Fibroblast of mammary gland (primary cell): ENCODE measurements at regions not wholly inside any gene's neighbourhood (a gene's known extent, or its start where the extent isn't known, plus 50 kb on each side); places are given as distances from the start of the nearest gene placed in this dataset.

Experiments
- DNase-seq: peaks from one replicate; pipeline ENCODE4 v3.0.0-alpha.2; 2010; ENCODE audit warnings: low read depth
- H3K4me3 ChIP-seq: 2 replicates; pipeline ENCODE4 v1.5.1; 2011; ENCODE audit warnings: low read depth, mild to moderate bottlenecking, low read length, moderate library complexity; ENCODE audit not compliant: control insufficient read depth
- TF ChIP-seq, protein P1 (sequence below): conservative IDR thresholded peaks from 2 replicates; pipeline ENCODE4 v1.5.1; 2011; ENCODE audit warnings: low read depth, low read length, inconsistent platforms; ENCODE audit not compliant: control insufficient read depth, insufficient read depth

DNA sequence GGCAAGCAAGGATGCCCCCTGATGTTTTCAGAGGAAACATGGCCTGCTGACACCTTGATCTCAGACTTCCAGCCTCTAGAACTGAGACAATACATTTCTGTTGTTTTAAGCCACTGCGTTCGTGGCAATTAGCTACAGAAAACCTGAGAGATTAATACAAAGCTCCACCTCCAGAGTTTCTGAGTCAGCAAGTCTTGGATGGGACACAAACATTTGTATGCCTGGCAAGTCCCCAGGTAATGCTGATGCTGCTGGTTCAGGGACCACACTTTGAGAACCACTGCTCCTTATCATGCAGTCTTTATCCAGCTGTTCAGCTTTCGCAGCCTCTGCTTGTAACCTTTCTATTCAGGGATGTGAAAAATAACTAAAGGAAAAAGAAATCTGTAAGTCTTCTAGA is 565.7 kb upstream of the PLXNA2 start:
- H3K4me3 ChIP-seq = no peak overlapping the region
- DNase-seq = no peak
- TF ChIP-seq, protein P1, sequence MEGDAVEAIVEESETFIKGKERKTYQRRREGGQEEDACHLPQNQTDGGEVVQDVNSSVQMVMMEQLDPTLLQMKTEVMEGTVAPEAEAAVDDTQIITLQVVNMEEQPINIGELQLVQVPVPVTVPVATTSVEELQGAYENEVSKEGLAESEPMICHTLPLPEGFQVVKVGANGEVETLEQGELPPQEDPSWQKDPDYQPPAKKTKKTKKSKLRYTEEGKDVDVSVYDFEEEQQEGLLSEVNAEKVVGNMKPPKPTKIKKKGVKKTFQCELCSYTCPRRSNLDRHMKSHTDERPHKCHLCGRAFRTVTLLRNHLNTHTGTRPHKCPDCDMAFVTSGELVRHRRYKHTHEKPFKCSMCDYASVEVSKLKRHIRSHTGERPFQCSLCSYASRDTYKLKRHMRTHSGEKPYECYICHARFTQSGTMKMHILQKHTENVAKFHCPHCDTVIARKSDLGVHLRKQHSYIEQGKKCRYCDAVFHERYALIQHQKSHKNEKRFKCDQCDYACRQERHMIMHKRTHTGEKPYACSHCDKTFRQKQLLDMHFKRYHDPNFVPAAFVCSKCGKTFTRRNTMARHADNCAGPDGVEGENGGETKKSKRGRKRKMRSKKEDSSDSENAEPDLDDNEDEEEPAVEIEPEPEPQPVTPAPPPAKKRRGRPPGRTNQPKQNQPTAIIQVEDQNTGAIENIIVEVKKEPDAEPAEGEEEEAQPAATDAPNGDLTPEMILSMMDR = no peak

DNA sequence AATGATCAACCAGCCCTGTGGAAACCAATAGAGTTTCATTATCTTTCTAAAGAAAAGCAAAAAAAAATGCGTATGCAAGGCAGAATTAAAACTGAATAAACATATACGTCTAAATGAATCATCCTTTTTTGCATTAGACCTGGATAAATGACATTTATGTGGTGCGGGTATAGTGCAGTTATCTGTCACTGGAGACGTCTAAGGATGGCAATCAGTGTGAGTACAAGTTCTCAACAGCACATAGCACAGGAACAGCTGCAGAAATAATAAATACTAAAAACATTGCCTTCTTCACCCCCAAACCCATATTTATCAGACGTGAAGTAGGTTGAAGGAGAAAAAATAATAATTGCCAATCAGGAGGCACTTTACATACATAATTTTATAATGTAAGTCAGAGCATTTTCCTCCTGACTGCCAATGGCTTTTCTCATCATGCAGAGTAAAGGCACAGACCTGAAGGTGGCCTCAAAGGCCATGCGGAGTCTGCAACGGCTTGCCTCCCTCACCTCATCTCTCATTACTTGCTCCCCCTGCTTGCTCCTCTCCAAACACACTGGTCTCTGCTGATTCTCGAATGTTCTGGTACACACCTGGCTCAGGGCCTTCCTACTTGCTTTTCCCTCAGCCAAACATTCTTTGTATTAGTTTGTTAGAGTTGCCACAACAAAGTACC is 574.7 kb upstream of the PLXNA2 start:
- H3K4me3 ChIP-seq = no peak overlapping the region
- no peak for DNase-seq
- TF ChIP-seq, protein P1 = no peak

DNA sequence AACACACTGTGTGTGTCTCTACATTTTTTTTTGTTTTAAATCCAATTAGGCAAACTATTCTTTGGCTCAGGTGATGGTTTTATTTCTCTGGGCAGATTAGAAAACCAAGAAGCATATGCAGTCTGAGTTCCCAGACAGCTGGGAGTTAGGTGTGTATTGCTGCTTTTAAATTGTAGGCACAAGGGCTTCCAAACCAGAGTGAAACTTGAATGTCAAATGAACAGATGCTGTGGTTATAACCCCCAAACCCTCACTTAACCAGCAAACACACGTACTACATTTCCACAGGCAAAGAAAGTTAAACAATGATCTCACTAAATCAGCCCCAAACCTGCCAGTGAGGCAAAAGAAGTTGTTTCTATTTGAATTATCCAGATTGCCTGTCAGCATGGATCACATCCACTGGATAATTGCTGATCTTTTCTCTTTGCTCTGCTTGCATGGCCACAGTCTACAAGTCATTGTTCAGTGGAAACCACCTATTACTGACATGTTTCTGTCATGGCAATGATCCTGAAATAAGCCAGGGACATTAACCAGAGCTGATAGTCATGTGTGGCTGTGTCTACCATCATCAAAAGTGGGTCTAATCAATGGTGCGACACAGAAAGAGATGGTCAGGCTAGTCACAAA is 576.5 kb upstream of the PLXNA2 start:
- TF ChIP-seq, protein P1 = no peak
- H3K4me3 ChIP-seq = no peak overlapping the region
- DNase-seq = no peak

DNA sequence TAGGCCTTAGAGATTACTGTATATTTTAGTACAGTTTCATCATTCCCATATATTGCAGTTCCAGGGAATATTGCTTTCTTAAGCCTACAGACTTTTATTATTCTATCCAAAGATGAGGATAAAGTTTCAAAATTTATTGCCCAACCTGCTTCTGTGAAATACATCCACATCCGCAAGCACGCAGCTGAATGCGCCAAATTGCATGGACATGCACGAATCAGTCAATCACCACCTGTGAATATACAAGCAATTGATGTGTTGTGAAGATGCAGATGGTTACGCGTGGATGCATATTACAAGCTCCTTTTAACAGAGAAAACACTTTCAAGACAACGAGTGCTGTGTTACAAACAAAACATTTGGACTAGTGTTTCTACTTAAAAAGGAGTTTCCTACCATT is 577.8 kb upstream of the PLXNA2 start:
- no peak for DNase-seq
- H3K4me3 ChIP-seq = no peak overlapping the region
- TF ChIP-seq, protein P1 = no peak

DNA sequence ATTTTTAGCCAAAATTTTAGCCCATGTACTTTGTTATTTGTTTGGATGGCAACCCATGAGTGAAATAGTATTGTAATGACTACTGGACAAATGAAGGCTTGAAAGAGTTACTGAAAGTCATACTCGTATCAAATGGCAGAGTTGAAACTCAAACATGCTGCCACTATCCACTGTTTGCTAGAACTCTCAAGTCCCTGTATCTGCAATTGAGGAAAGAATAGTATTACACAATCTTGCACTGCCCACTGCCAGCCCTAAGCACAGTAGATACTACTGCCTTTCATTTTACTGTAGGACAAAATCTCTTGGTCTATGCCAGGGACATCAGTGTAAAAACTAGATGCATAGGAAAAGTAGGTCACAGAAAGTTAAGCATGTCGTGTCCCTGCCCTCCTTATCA is 581.1 kb upstream of the PLXNA2 start:
- DNase-seq = no peak
- H3K4me3 ChIP-seq = no peak overlapping the region
- TF ChIP-seq, protein P1 = no peak

DNA sequence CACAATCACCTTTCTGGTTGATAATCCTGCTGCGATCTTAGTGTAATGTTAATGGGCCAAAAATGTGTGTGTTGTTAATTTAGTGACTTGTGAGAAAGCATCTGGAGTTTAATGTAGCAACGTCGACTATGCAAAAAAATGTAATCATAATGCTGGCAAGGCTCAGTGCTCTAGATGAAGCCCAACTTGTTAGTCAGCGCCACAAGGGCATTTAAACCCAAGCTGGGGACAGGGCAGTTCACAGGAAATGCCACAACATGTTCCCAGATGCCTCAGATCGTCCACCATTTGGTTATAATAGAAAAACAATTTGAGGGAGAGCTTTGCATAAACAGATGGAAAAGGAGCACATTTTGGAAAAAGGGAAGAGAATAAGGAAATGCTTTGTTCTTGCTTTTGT is 585.4 kb upstream of the PLXNA2 start:
- TF ChIP-seq, protein P1 = no peak

More for the DNA sequence above, 585.4 kb upstream of the PLXNA2 start:
- no peak overlapping the region for H3K4me3 ChIP-seq
- DNase-seq = no peak
